ENCODE measurements at regions not wholly inside any gene's neighbourhood (a gene's known extent, or its start where the extent isn't known, plus 50 kb on each side); places are given as distances from the start of the nearest gene placed in this dataset.
"Not testable (repeated sequence)": the region's sequence is repeated elsewhere in the genome, so short reads cannot be mapped to it uniquely, and the experiment has no call there.

GRCh38 chr22:22123118-22123959 lies 121.2 kb upstream of the VPREB1 start:
- no peak for FAIRE-seq
- no peak for DNase-seq (ENCODE audit: insufficient read length, low spot score)

- FAIRE-seq (no peak), DNase-seq (ENCODE audit: insufficient read length, low spot score) (no peak)
Measured at GRCh38 chr22:22122348-22123117, 122.1 kb upstream of the VPREB1 start.

GRCh38 chr22:22121445-22121844 lies 123.1 kb upstream of the VPREB1 start:
- FAIRE-seq (no peak), DNase-seq (ENCODE audit: insufficient read length, low spot score) (no peak)

- no peak for FAIRE-seq
- DNase-seq (ENCODE audit: insufficient read length, low spot score) = no peak
Measured at GRCh38 chr22:22120160-22120559, 124.4 kb upstream of the VPREB1 start.

- DNase-seq (ENCODE audit: insufficient read length, low spot score) (no peak), FAIRE-seq (no peak)
Measured at GRCh38 chr22:22118987-22119386, 125.6 kb upstream of the VPREB1 start.

GRCh38 chr22:22117864-22118544 lies 126.6 kb upstream of the VPREB1 start:
- DNase-seq (ENCODE audit: insufficient read length, low spot score); FAIRE-seq: not testable (repeated sequence)

GRCh38 chr22:22116997-22117770 lies 127.4 kb upstream of the VPREB1 start:
- not testable (repeated sequence) for DNase-seq (ENCODE audit: insufficient read length, low spot score); FAIRE-seq

GRCh38 chr22:22113701-22114100 lies 130.9 kb upstream of the VPREB1 start:
- no peak for DNase-seq (ENCODE audit: insufficient read length, low spot score)
- FAIRE-seq = no peak

GRCh38 chr22:22112533-22113294 lies 130.1 kb upstream of the TOP3B start:
- DNase-seq (ENCODE audit: insufficient read length, low spot score) (no peak), FAIRE-seq (no peak)

- no peak for FAIRE-seq
- DNase-seq (ENCODE audit: insufficient read length, low spot score) = no peak
Measured at GRCh38 chr22:22111983-22112382, 129.4 kb upstream of the TOP3B start.

- peak; percentile 76 for FAIRE-seq
Measured at GRCh38 chr22:22111267-22111751, 128.7 kb upstream of the TOP3B start.

GRCh38 chr22:22110548-22111266 lies 128.1 kb upstream of the TOP3B start:
- DNase-seq (ENCODE audit: insufficient read length, low spot score) = peak; percentile 79

More at GRCh38 chr22:22111267-22111751, 128.7 kb upstream of the TOP3B start:
- DNase-seq (ENCODE audit: insufficient read length, low spot score) = peak; percentile 38

GRCh38 chr22:22109693-22110466 lies 127.3 kb upstream of the TOP3B start:
- DNase-seq (ENCODE audit: insufficient read length, low spot score) = no peak
- FAIRE-seq = no peak

More at GRCh38 chr22:22110548-22111266, 128.1 kb upstream of the TOP3B start:
- peak; percentile 92 for FAIRE-seq

- no peak for DNase-seq (ENCODE audit: insufficient read length, low spot score)
- FAIRE-seq = no peak
Measured at GRCh38 chr22:22106855-22107254, 124.3 kb upstream of the TOP3B start.

- DNase-seq (ENCODE audit: insufficient read length, low spot score) (no peak), FAIRE-seq (no peak)
Measured at GRCh38 chr22:22105364-22105763, 122.8 kb upstream of the TOP3B start.

- DNase-seq (ENCODE audit: insufficient read length, low spot score) (no peak), FAIRE-seq (no peak)
Measured at GRCh38 chr22:22103078-22103875, 120.7 kb upstream of the TOP3B start.
